B cell (primary cell): ENCODE measurements at regions not wholly inside any gene's neighbourhood (a gene's known extent, or its start where the extent isn't known, plus 50 kb on each side); places are given as distances from the start of the nearest gene placed in this dataset.

Experiments used
- EZH2 ChIP-seq: IDR thresholded peaks from 2 replicates; pipeline ENCODE4 v1.6.1; 2012; ENCODE audit warnings: borderline replicate concordance, low read depth, mild to moderate bottlenecking, moderate library complexity, low read length; ENCODE audit not compliant: insufficient read depth, poor library complexity, severe bottlenecking
- TF ChIP-seq, protein P1 (sequence below): fragments of 200-600 bp; IDR thresholded peaks from one replicate; pipeline ENCODE4 v1.8.0; 2022; ENCODE audit warnings: antibody characterized with exemption, mild to moderate bottlenecking

DNA sequence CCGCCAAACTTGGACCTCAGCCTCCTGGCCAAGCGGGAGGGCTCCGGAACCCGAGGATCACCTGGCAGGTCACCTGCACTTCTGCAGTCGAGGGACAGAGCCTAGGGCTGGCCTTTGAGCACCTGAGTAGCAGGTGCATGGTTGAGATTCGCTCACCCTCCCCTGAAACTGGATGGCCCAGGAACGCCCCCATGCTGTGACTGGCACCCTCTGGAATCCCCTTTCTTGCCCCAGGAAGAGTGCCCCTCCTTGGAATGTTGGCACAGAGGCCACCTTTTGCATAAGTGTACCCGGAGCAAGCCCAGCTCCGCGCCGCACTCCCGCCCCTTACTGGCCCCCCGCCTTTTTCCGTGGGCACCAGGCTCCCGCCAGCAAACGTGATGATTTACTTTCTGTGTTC is 112.5 kb upstream of the IER5L start:
- TF ChIP-seq, protein P1, sequence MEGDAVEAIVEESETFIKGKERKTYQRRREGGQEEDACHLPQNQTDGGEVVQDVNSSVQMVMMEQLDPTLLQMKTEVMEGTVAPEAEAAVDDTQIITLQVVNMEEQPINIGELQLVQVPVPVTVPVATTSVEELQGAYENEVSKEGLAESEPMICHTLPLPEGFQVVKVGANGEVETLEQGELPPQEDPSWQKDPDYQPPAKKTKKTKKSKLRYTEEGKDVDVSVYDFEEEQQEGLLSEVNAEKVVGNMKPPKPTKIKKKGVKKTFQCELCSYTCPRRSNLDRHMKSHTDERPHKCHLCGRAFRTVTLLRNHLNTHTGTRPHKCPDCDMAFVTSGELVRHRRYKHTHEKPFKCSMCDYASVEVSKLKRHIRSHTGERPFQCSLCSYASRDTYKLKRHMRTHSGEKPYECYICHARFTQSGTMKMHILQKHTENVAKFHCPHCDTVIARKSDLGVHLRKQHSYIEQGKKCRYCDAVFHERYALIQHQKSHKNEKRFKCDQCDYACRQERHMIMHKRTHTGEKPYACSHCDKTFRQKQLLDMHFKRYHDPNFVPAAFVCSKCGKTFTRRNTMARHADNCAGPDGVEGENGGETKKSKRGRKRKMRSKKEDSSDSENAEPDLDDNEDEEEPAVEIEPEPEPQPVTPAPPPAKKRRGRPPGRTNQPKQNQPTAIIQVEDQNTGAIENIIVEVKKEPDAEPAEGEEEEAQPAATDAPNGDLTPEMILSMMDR = no peak
- TF ChIP-seq EZH2 = no peak
